Left renal pelvis (tissue), 4 donors: ENCODE measurements at regions not wholly inside any gene's neighbourhood (a gene's known extent, or its start where the extent isn't known, plus 50 kb on each side); places are given as distances from the start of the nearest gene placed in this dataset.

ENCODE experiments used
- DNase-seq, 4 donors: peaks; one replicate each; pipeline ENCODE4 v3.0.0-alpha.2; 2013; ENCODE audit warnings: low read depth in 4 of 4, low spot score in 3 of 4

- DNase-seq, result no peak
Measured at GRCh38 chr9:109880276-109881169, 100.5 kb downstream of the PALM2AKAP2 start.

- DNase-seq, result no peak
Measured at GRCh38 chr9:109883623-109884022, 103.6 kb downstream of the PALM2AKAP2 start.

- no peak for DNase-seq
Measured at GRCh38 chr9:109886041-109886440, 106.0 kb downstream of the PALM2AKAP2 start.

GRCh38 chr9:109886617-109887016, 106.6 kb downstream of the PALM2AKAP2 start:
- DNase-seq, result no peak

- DNase-seq, result no peak
Measured at GRCh38 chr9:109887079-109887478, 107.1 kb downstream of the PALM2AKAP2 start.

GRCh38 chr9:109888695-109889094, 108.7 kb downstream of the PALM2AKAP2 start:
- no peak for DNase-seq

GRCh38 chr9:109889456-109889855, 109.5 kb downstream of the PALM2AKAP2 start:
- no peak for DNase-seq

- DNase-seq, result no peak
Measured at GRCh38 chr9:109893241-109893640, 113.2 kb downstream of the PALM2AKAP2 start.

- DNase-seq, result no peak
Measured at GRCh38 chr9:109894473-109894872, 114.5 kb downstream of the PALM2AKAP2 start.

GRCh38 chr9:109894921-109895758, 115.1 kb downstream of the PALM2AKAP2 start:
- no peak for DNase-seq

- no peak for DNase-seq
Measured at GRCh38 chr9:109901201-109901600, 121.2 kb downstream of the PALM2AKAP2 start.

- no peak for DNase-seq
Measured at GRCh38 chr9:109903515-109904138, 123.6 kb downstream of the PALM2AKAP2 start.

GRCh38 chr9:109904666-109905065, 124.7 kb downstream of the PALM2AKAP2 start:
- no peak for DNase-seq

- no peak for DNase-seq
Measured at GRCh38 chr9:109905472-109905871, 125.5 kb downstream of the PALM2AKAP2 start.

GRCh38 chr9:109906766-109907382, 126.9 kb downstream of the PALM2AKAP2 start:
- DNase-seq, result no peak

- no peak for DNase-seq
Measured at GRCh38 chr9:109907400-109907799, 127.4 kb downstream of the PALM2AKAP2 start.

GRCh38 chr9:109907810-109908458, 127.9 kb downstream of the PALM2AKAP2 start:
- no peak for DNase-seq

- no peak for DNase-seq
Measured at GRCh38 chr9:109908459-109909390, 128.7 kb downstream of the PALM2AKAP2 start.
